Psoas muscle (tissue), 7 donors: ENCODE measurements at regions not wholly inside any gene's neighbourhood (a gene's known extent, or its start where the extent isn't known, plus 50 kb on each side); places are given as distances from the start of the nearest gene placed in this dataset.

Experiments
- ATAC-seq, 4 donors: fragments of 200-7000 bp; cut with Tn5 transposase; one replicate each; pipeline ENCODE4 v1.9.1; 2020; ENCODE audit warnings: moderate library complexity in 3 of 4, mild to moderate bottlenecking in 2 of 4
- DNase-seq, 2 donors: peaks; one replicate each; pipeline ENCODE4 v3.0.0-alpha.2; 2020
- H3K27ac ChIP-seq: fragments of 200-600 bp; one replicate; pipeline ENCODE4 v1.8.0; 2022
- H3K27me3 ChIP-seq, 3 donors: fragments of 200-600 bp in 1 of 3; one replicate each; pipeline versions ENCODE4 v1.6.1 to v1.8.0; 2013 to 2022; ENCODE audit warnings: low read length in 2 of 3, mild to moderate bottlenecking in 2 of 3, moderate library complexity in 1 of 3; ENCODE audit not compliant: insufficient read depth in 3 of 3
- H3K36me3 ChIP-seq, 2 donors: fragments of 200-600 bp in 1 of 2; one replicate each; pipeline versions ENCODE4 v1.6.1 to v1.8.0; 2013 to 2022; ENCODE audit warnings: low read depth in 1 of 2, mild to moderate bottlenecking in 1 of 2, moderate library complexity in 1 of 2; ENCODE audit not compliant: insufficient read depth in 1 of 2
- H3K4me1 ChIP-seq: fragments of 200-600 bp; one replicate; pipeline ENCODE4 v1.8.0; 2022
- H3K4me3 ChIP-seq: fragments of 200-600 bp; one replicate; pipeline ENCODE4 v1.8.0; 2022; ENCODE audit warnings: mild to moderate bottlenecking
- H3K9me3 ChIP-seq: fragments of 200-600 bp; one replicate; pipeline ENCODE4 v1.8.0; 2022
- CTCF ChIP-seq: fragments of 200-600 bp; IDR thresholded peaks from one replicate; pipeline ENCODE4 v1.8.0; 2022; ENCODE audit warnings: antibody characterized with exemption
- WGBS, 3 donors: extraction: QIAGEN DNeasy Blood & Tissue Kit; methylation state at CpG; one replicate each; pipeline versions ENCODE4 v1.1.6 to v1.1.7; 2013; 5-methylcytosine and 5-hydroxymethylcytosine counted together
- intact Hi-C, 2 donors: fragments of 100-400 bp; cut with DNase I; formaldehyde crosslinking; loops; one replicate each; pipeline versions ENCODE4 v1.11.0 to v1.14.2; 2022
- donor health status: healthy with polysubstance abuse.
- donor health status: DM: no; HTN: no; CAD: no; lungs with moderate emphysema.
- donor health status: Bipolar disorder and iron deficiency.
- donor health status: healthy.
- donor health status: DM: yes; HTN: yes; CAD: no.
- donor health status: DM: no; HTN: no; CAD: no.
- donor health status: DM: yes; HTN: yes; CAD: no.

- Histone ChIP-seq H3K4me1 (no peaks in the 10 kb centered on the region), H3K9me3 (no peaks in the 10 kb centered on the region), H3K27me3 (peaks cover 0 to 13% (median 1%) of the 10 kb centered on the region in 3 donors), H3K4me3 (peak overlapping the region; percentile 59), H3K27ac (no peak overlapping the region), H3K36me3 (no peaks in the 10 kb centered on the region)
- WGBS, 3 donors: 11 to 12% (median 11%) methylated on average over 41 to 48 of the region's 48 CpGs
- DNase-seq (peak; percentile 72 to 84), ATAC-seq (peak; percentile 45 to 79 (median 64))
- intact Hi-C loops: no loop called here
- peak; percentile 89 for TF ChIP-seq CTCF
Observed at GRCh38 chr16:66270333-66270927, 96.1 kb upstream of the CDH5 start.

- H3K4me1 ChIP-seq: no peaks in the 10 kb centered on the region
- H3K27me3 ChIP-seq: peaks cover 0 to 13% (median 1%) of the 10 kb centered on the region in 3 donors
- TF ChIP-seq CTCF: no peak
- intact Hi-C loops: no loop called here
- WGBS, 3 donors: 56 to 62% (median 57%) methylated on average over 14 of the region's 14 CpGs
- H3K4me3 ChIP-seq: peak overlapping the region; percentile 59
- DNase-seq: no peak
- no peaks in the 10 kb centered on the region for H3K36me3 ChIP-seq
- no peak overlapping the region for H3K27ac ChIP-seq
- ATAC-seq: no peak
- no peaks in the 10 kb centered on the region for H3K9me3 ChIP-seq
Observed at GRCh38 chr16:66269617-66270332, 96.7 kb upstream of the CDH5 start.

- Histone ChIP-seq H3K27me3 (peaks cover 0 to 13% (median 1%) of the 10 kb centered on the region in 3 donors), H3K27ac (peak overlapping the region; percentile 9), H3K4me1 (no peaks in the 10 kb centered on the region), H3K36me3 (no peaks in the 10 kb centered on the region), H3K4me3 (no peak overlapping the region), H3K9me3 (no peaks in the 10 kb centered on the region)
- 72 to 83% (median 77%) methylated on average over 10 of the region's 10 CpGs for WGBS, 3 donors
- intact Hi-C loops: no loop called here
- no peak for DNase-seq
- no peak for TF ChIP-seq CTCF
- ATAC-seq: peak in 1 of 4 donors; percentile 12
Observed at GRCh38 chr16:66267292-66268014, 99.0 kb upstream of the CDH5 start.

- Histone ChIP-seq H3K4me3 (no peak overlapping the region), H3K36me3 (no peaks in the 10 kb centered on the region), H3K27me3 (peaks cover 0 to 12% (median 1%) of the 10 kb centered on the region in 3 donors), H3K27ac (peak overlapping the region; percentile 9), H3K4me1 (no peaks in the 10 kb centered on the region), H3K9me3 (no peaks in the 10 kb centered on the region)
- peak; percentile 80 to 88 for DNase-seq
- intact Hi-C loops: no loop called here
- WGBS, 3 donors: 26 to 34% (median 29%) methylated on average over 23 to 24 of the region's 24 CpGs
- peak; percentile 36 to 77 (median 64) for ATAC-seq
- TF ChIP-seq CTCF: no peak
Observed at GRCh38 chr16:66266436-66267291, 99.8 kb upstream of the CDH5 start.
